Mesenchymal stem cell (in vitro differentiated cells and primary cell): ENCODE measurements at regions not wholly inside any gene's neighbourhood (a gene's known extent, or its start where the extent isn't known, plus 50 kb on each side); places are given as distances from the start of the nearest gene placed in this dataset.

Experiments
- DNase-seq: peaks from one replicate; pipeline ENCODE4 v3.0.0-alpha.2; 2013
- H2AFZ ChIP-seq: one replicate; pipeline ENCODE4 v1.6.1; 2013; ENCODE audit warnings: low read depth, mild to moderate bottlenecking, control low read depth, inconsistent platforms, low read length, moderate library complexity
- H2AK5ac ChIP-seq: 2 replicates; pipeline ENCODE4 v1.6.1; 2013; ENCODE audit warnings: low read length, moderate library complexity, mild to moderate bottlenecking, inconsistent platforms; ENCODE audit not compliant: severe bottlenecking
- H2BK120ac ChIP-seq: one replicate; pipeline ENCODE4 v1.6.1; 2013; ENCODE audit warnings: low read depth, mild to moderate bottlenecking, inconsistent platforms, low read length, moderate library complexity
- H2BK12ac ChIP-seq, 2 experiments: one replicate each; pipeline ENCODE4 v1.6.1; 2013; ENCODE audit warnings: inconsistent platforms in 2 of 2, low read length in 2 of 2, mild to moderate bottlenecking in 2 of 2, moderate library complexity in 2 of 2, control low read depth in 1 of 2
- H2BK15ac ChIP-seq: one replicate; pipeline ENCODE4 v1.6.1; 2013; ENCODE audit warnings: mild to moderate bottlenecking, low read depth, inconsistent platforms; ENCODE audit not compliant: poor library complexity, severe bottlenecking
- H2BK5ac ChIP-seq: 2 replicates; pipeline ENCODE4 v1.6.1; 2013; ENCODE audit warnings: low read depth, mild to moderate bottlenecking, low read length, control low read depth, inconsistent platforms; ENCODE audit not compliant: poor library complexity, severe bottlenecking
- H3K14ac ChIP-seq, 2 experiments: one replicate each; pipeline ENCODE4 v1.6.1; 2013; ENCODE audit warnings: inconsistent platforms in 2 of 2, low read length in 2 of 2, control low read depth in 1 of 2, mild to moderate bottlenecking in 1 of 2, moderate library complexity in 1 of 2
- H3K18ac ChIP-seq, 2 experiments: one replicate each; pipeline ENCODE4 v1.6.1; 2013; ENCODE audit warnings: inconsistent platforms in 2 of 2, low read length in 2 of 2, control low read depth in 1 of 2, low read depth in 1 of 2, mild to moderate bottlenecking in 1 of 2
- H3K23ac ChIP-seq, 2 experiments: one replicate each; pipeline ENCODE4 v1.6.1; 2013; ENCODE audit warnings: inconsistent platforms in 2 of 2, low read length in 2 of 2, mild to moderate bottlenecking in 2 of 2, moderate library complexity in 2 of 2, control low read depth in 1 of 2
- H3K27ac ChIP-seq: 2 replicates; pipeline ENCODE4 v1.5.1; 2013; ENCODE audit warnings: mild to moderate bottlenecking, moderate library complexity, low read length, control low read depth, inconsistent platforms; ENCODE audit not compliant: poor library complexity, severe bottlenecking
- H3K27me3 ChIP-seq, 2 experiments: 2 replicates each; pipeline versions ENCODE4 v1.6.1 to v1.7.0; 2013; ENCODE audit warnings: low read length in 2 of 2, mild to moderate bottlenecking in 2 of 2, moderate library complexity in 2 of 2, control low read depth in 1 of 2, inconsistent platforms in 1 of 2; ENCODE audit not compliant: control insufficient read depth in 1 of 2, insufficient read depth in 1 of 2
- H3K36me3 ChIP-seq, 2 experiments: 2 replicates each; pipeline versions ENCODE4 v1.6.1 to v1.7.0; 2013; ENCODE audit warnings: low read length in 2 of 2, control low read depth in 1 of 2, inconsistent platforms in 1 of 2, low read depth in 1 of 2, mild to moderate bottlenecking in 1 of 2; ENCODE audit not compliant: insufficient read depth in 2 of 2, control insufficient read depth in 1 of 2
- H3K4ac ChIP-seq, 2 experiments: one replicate each; pipeline ENCODE4 v1.6.1; 2013; ENCODE audit warnings: inconsistent platforms in 2 of 2, low read length in 2 of 2, mild to moderate bottlenecking in 2 of 2, moderate library complexity in 2 of 2, control low read depth in 1 of 2, low read depth in 1 of 2
- H3K4me1 ChIP-seq: 2 replicates; pipeline ENCODE4 v1.6.1; 2013; ENCODE audit warnings: low read depth, low read length, control low read depth; ENCODE audit not compliant: control insufficient read depth, insufficient read depth
- H3K4me2 ChIP-seq: 2 replicates; pipeline ENCODE4 v1.6.1; 2013; ENCODE audit warnings: low read length, mild to moderate bottlenecking, inconsistent platforms; ENCODE audit not compliant: poor library complexity, severe bottlenecking
- H3K4me3 ChIP-seq, 2 experiments: 2 replicates each; pipeline versions ENCODE4 v1.5.1 to v1.7.0; 2013; ENCODE audit warnings: low read length in 2 of 2, mild to moderate bottlenecking in 2 of 2, control low read depth in 1 of 2, low read depth in 1 of 2; ENCODE audit not compliant: insufficient read depth in 1 of 2
- H3K79me1 ChIP-seq: replicated peaks from 2 replicates; pipeline ENCODE4 v1.6.1; 2013; ENCODE audit warnings: mild to moderate bottlenecking, control low read depth, low read length, inconsistent platforms; ENCODE audit not compliant: poor library complexity, severe bottlenecking
- H3K9ac ChIP-seq: 2 replicates; pipeline ENCODE4 v1.7.0; 2013; ENCODE audit warnings: mild to moderate bottlenecking, low read length, moderate library complexity
- H3K9me3 ChIP-seq: 2 replicates; pipeline ENCODE4 v1.7.0; 2013; ENCODE audit warnings: mild to moderate bottlenecking, low read length; ENCODE audit not compliant: control insufficient read depth
- H4K8ac ChIP-seq: one replicate; pipeline ENCODE4 v1.6.1; 2013; ENCODE audit warnings: inconsistent platforms, mild to moderate bottlenecking, low read length, moderate library complexity
- H4K91ac ChIP-seq: one replicate; pipeline ENCODE4 v1.6.1; 2013; ENCODE audit warnings: mild to moderate bottlenecking, low read length, inconsistent platforms
- WGBS: methylation state at CpG from one replicate; pipeline ENCODE4 v1.1.7; 2013; ENCODE audit warnings: mixed read lengths; 5-methylcytosine and 5-hydroxymethylcytosine counted together

DNA sequence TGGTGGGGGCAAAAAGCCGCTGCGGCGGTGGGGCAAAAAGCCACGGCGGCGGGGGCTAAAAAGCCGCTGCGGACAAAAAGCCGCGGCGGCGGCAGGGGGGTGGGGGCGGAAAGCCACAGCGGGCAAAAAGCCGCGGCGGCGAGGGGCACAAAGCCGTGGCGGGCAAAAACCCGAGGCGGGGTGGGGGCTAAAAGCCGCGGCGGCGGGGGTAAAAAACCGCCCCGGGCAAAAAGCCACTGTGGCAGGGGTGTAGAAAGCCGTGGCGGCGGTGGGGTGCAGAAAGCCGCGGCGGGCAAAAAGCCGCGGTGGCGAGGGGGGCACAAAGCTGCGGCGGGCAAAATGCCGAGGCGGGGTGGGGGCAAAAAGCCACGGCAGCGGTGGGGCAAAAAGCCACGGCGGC lies 3901.8 kb downstream of the SRGAP2C start:
- no peak overlapping the region for H3K18ac ChIP-seq
- no peak overlapping the region for H3K27ac ChIP-seq
- no peak overlapping the region for H4K8ac ChIP-seq
- peaks cover 36% of the 10 kb centered on the region for H3K9me3 ChIP-seq
- H3K4me1 ChIP-seq = no peaks in the 10 kb centered on the region
- no peak overlapping the region for H3K9ac ChIP-seq
- H3K14ac ChIP-seq = no peak overlapping the region
- H3K4me2 ChIP-seq = no peak overlapping the region
- H3K79me1 ChIP-seq = no peaks in the 10 kb centered on the region
- whole genome bisulfite sequencing = 96% methylated on average over 36 of the region's 45 CpGs
- no peak overlapping the region for H2BK120ac ChIP-seq
- H3K4me3 ChIP-seq = no peak overlapping the region
- H4K91ac ChIP-seq = no peak overlapping the region
- H3K36me3 ChIP-seq = no peaks in the 10 kb centered on the region
- H2AK5ac ChIP-seq = no peak overlapping the region
- H2BK12ac ChIP-seq = no peak overlapping the region
- H2AFZ ChIP-seq = no peak overlapping the region
- no peak overlapping the region for H2BK15ac ChIP-seq
- no peak overlapping the region for H3K23ac ChIP-seq
- H3K27me3 ChIP-seq = no peaks in the 10 kb centered on the region
- no peak overlapping the region for H3K4ac ChIP-seq
- no peak for DNase-seq
- no peak overlapping the region for H2BK5ac ChIP-seq

GRCh38 chr1:125087247-125087646 lies 3902.5 kb downstream of the SRGAP2C start:
- Histone ChIP-seq H2AFZ (no peak overlapping the region), H3K4ac (no peak overlapping the region), H2BK120ac (no peak overlapping the region), H3K27me3 (no peaks in the 10 kb centered on the region), H3K27ac (no peak overlapping the region), H3K9ac (no peak overlapping the region), H2BK15ac (no peak overlapping the region), H3K4me2 (no peak overlapping the region), H3K4me1 (no peaks in the 10 kb centered on the region), H4K91ac (no peak overlapping the region), H2BK12ac (no peak overlapping the region), H3K23ac (no peak overlapping the region), H3K79me1 (no peaks in the 10 kb centered on the region), H3K9me3 (peaks cover 30% of the 10 kb centered on the region), H3K36me3 (no peaks in the 10 kb centered on the region), H2BK5ac (no peak overlapping the region), H2AK5ac (no peak overlapping the region), H4K8ac (no peak overlapping the region), H3K14ac (no peak overlapping the region), H3K4me3 (no peak overlapping the region), H3K18ac (no peak overlapping the region)
- WGBS = 97% methylated on average over 46 of the region's 55 CpGs
- DNase-seq = no peak

DNA sequence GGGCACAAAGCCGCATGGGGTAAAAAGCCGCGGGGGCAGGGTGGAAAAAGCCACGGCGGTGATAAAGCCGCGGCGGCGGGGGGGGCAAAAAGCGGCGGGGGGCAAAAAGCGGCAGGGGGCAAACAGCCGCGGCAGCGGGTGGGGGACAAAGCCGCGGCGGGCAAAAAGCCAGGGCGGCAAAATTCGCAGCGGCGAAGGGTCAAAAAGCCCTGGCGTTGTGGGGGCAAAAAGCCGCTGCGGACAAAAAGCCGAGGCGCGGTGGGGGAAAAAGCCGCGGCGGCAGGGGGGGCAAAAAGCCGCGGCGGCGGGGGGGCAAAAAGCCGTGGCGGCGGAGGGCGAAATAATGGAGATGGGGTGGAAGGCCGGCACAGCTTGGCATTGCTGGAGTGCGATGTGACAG lies 3902.9 kb downstream of the SRGAP2C start:
- no peak for DNase-seq
- Histone ChIP-seq H3K4me3 (no peak overlapping the region), H3K27me3 (no peaks in the 10 kb centered on the region), H2BK5ac (no peak overlapping the region), H3K14ac (no peak overlapping the region), H3K23ac (no peak overlapping the region), H3K4me1 (no peaks in the 10 kb centered on the region), H4K91ac (no peak overlapping the region), H3K18ac (no peak overlapping the region), H2AFZ (no peak overlapping the region), H2BK12ac (no peak overlapping the region), H3K27ac (no peak overlapping the region), H2BK120ac (no peak overlapping the region), H3K4me2 (no peak overlapping the region), H3K79me1 (no peaks in the 10 kb centered on the region), H3K36me3 (no peaks in the 10 kb centered on the region), H2BK15ac (no peak overlapping the region), H3K9ac (no peak overlapping the region), H3K9me3 (peaks cover 26% of the 10 kb centered on the region), H3K4ac (no peak overlapping the region), H4K8ac (no peak overlapping the region), H2AK5ac (no peak overlapping the region)
- WGBS = 96% methylated on average over 35 of the region's 41 CpGs

- H3K36me3 ChIP-seq = no peaks in the 10 kb centered on the region
- no peak overlapping the region for H4K91ac ChIP-seq
- no peak overlapping the region for H4K8ac ChIP-seq
- H3K27ac ChIP-seq = no peak overlapping the region
- H3K23ac ChIP-seq = no peak overlapping the region
- DNase-seq = no peak
- no peaks in the 10 kb centered on the region for H3K4me1 ChIP-seq
- H3K18ac ChIP-seq = no peak overlapping the region
- H3K27me3 ChIP-seq = no peaks in the 10 kb centered on the region
- H2AK5ac ChIP-seq = no peak overlapping the region
- WGBS = 94% methylated on average over 93 of the region's 93 CpGs
- no peak overlapping the region for H3K4me3 ChIP-seq
- no peak overlapping the region for H2BK15ac ChIP-seq
- no peaks in the 10 kb centered on the region for H3K9me3 ChIP-seq
- no peak overlapping the region for H2BK5ac ChIP-seq
- H2BK12ac ChIP-seq = no peak overlapping the region
- H3K9ac ChIP-seq = no peak overlapping the region
- no peaks in the 10 kb centered on the region for H3K79me1 ChIP-seq
- no peak overlapping the region for H2AFZ ChIP-seq
- no peak overlapping the region for H3K4me2 ChIP-seq
- no peak overlapping the region for H3K14ac ChIP-seq
- H3K4ac ChIP-seq = no peak overlapping the region
- H2BK120ac ChIP-seq = no peak overlapping the region
Observed at GRCh38 chr1:125118147-125118993, 3933.6 kb downstream of the SRGAP2C start.
